ENCODE measurements at regions not wholly inside any gene's neighbourhood (a gene's known extent, or its start where the extent isn't known, plus 50 kb on each side); places are given as distances from the start of the nearest gene placed in this dataset.

DNA sequence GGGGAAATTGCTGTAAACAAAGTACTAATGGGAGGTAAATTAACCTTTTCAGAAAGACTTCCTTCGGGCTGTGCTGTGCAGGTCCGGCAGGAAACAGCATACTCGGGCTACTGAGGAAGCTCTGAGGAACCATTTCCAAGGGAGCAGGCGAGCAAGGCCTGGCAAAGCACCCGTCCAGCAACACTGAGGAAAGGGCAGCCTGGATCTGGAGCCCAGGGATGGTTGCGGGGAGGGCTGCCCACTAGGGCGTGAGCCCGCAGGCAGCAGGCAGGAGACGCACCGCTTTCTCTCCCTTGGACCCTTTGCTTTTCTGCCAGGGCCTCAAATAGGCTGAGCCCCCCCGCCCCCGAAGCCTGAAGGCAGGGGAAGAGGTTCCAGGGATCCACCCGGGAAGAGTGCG, 89.5 kb downstream of the SOX11 start:
- TF ChIP-seq, protein P1, sequence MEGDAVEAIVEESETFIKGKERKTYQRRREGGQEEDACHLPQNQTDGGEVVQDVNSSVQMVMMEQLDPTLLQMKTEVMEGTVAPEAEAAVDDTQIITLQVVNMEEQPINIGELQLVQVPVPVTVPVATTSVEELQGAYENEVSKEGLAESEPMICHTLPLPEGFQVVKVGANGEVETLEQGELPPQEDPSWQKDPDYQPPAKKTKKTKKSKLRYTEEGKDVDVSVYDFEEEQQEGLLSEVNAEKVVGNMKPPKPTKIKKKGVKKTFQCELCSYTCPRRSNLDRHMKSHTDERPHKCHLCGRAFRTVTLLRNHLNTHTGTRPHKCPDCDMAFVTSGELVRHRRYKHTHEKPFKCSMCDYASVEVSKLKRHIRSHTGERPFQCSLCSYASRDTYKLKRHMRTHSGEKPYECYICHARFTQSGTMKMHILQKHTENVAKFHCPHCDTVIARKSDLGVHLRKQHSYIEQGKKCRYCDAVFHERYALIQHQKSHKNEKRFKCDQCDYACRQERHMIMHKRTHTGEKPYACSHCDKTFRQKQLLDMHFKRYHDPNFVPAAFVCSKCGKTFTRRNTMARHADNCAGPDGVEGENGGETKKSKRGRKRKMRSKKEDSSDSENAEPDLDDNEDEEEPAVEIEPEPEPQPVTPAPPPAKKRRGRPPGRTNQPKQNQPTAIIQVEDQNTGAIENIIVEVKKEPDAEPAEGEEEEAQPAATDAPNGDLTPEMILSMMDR (IDR thresholded peaks at IDR 0.05 in 8 of 11, conservative IDR thresholded peaks at IDR 0.05 in 3 of 11) = no peak
- TF ChIP-seq POLR2A (IDR thresholded peaks at IDR 0.05) = no peak

Data from spleen (tissue), 7 donors.